ENCODE measurements at regions not wholly inside any gene's neighbourhood (a gene's known extent, or its start where the extent isn't known, plus 50 kb on each side); places are given as distances from the start of the nearest gene placed in this dataset.

DNA sequence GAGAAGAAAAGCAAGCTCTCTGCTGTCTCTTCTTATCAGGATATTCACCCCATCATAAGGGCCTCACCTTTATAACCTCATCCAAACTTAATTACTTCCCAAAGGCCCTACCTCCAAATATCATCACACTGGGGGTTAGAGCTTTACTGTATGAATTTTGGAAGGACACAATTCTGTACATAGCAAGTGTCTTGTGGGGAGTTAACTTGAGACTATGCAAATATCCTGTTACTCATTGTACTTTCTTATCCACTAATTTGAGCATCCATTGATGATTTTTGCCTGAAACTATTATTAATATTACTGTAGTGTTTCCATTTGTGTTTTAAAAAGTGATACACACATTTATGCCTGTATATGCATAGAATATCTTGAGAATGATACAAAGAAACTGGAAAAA is 129.1 kb upstream of the IVNS1ABP start:
- intact Hi-C loops (cut with micrococcal nuclease; ENCODE audit: unreplicated experiment): no loop called here
- no peak overlapping the region for H3K4me3 Mint-ChIP-seq (ENCODE audit: low read depth, unreplicated experiment)
- H3K27ac Mint-ChIP-seq (ENCODE audit: unreplicated experiment): no peak overlapping the region
- CTCF ChIA-PET: no interaction called here
- no peaks in the 10 kb centered on the region for H3K36me3 Mint-ChIP-seq (ENCODE audit: insufficient read depth, unreplicated experiment)
- TF ChIP-seq, protein P1, sequence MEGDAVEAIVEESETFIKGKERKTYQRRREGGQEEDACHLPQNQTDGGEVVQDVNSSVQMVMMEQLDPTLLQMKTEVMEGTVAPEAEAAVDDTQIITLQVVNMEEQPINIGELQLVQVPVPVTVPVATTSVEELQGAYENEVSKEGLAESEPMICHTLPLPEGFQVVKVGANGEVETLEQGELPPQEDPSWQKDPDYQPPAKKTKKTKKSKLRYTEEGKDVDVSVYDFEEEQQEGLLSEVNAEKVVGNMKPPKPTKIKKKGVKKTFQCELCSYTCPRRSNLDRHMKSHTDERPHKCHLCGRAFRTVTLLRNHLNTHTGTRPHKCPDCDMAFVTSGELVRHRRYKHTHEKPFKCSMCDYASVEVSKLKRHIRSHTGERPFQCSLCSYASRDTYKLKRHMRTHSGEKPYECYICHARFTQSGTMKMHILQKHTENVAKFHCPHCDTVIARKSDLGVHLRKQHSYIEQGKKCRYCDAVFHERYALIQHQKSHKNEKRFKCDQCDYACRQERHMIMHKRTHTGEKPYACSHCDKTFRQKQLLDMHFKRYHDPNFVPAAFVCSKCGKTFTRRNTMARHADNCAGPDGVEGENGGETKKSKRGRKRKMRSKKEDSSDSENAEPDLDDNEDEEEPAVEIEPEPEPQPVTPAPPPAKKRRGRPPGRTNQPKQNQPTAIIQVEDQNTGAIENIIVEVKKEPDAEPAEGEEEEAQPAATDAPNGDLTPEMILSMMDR (IDR thresholded peaks at IDR 0.05; ENCODE audit: unreplicated experiment): no peak
- no peaks in the 10 kb centered on the region for H3K4me1 Mint-ChIP-seq (ENCODE audit: low read depth, unreplicated experiment)
- no TSS peak for BruUV-seq (replicated peaks)
- no peaks in the 10 kb centered on the region for H3K27me3 Mint-ChIP-seq (ENCODE audit: unreplicated experiment)
- no peaks in the 10 kb centered on the region for H3K9me3 Mint-ChIP-seq (ENCODE audit: low read depth, unreplicated experiment)
- DNase-seq: no peak

DNA sequence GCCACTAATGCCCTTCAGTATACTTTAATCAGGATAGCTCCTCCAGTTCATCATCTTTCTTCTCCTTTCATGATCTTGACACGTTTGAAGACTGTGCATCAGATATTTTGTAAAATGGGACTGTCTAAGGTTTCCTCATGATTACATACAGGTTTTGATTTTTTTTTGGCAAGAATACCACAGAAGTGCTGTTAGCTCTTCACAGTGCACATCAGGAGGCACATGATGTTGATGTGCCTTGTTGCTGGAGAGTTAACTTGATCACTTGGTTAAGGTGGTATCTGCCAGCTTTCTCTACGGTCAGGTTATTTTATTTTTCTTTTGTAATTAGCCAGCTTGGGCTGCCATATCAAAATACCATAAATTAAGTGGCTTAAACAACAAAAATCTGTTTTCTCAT is 128.6 kb upstream of the IVNS1ABP start:
- intact Hi-C loops (cut with micrococcal nuclease; ENCODE audit: unreplicated experiment): no loop called here
- no peaks in the 10 kb centered on the region for H3K4me1 Mint-ChIP-seq (ENCODE audit: low read depth, unreplicated experiment)
- no peaks in the 10 kb centered on the region for H3K36me3 Mint-ChIP-seq (ENCODE audit: insufficient read depth, unreplicated experiment)
- no peak overlapping the region for H3K27ac Mint-ChIP-seq (ENCODE audit: unreplicated experiment)
- BruUV-seq (replicated peaks): no TSS peak
- no peaks in the 10 kb centered on the region for H3K9me3 Mint-ChIP-seq (ENCODE audit: low read depth, unreplicated experiment)
- CTCF ChIA-PET: no interaction called here
- TF ChIP-seq, protein P1 (IDR thresholded peaks at IDR 0.05; ENCODE audit: unreplicated experiment): no peak
- no peaks in the 10 kb centered on the region for H3K27me3 Mint-ChIP-seq (ENCODE audit: unreplicated experiment)
- no peak for DNase-seq
- H3K4me3 Mint-ChIP-seq (ENCODE audit: low read depth, unreplicated experiment): no peak overlapping the region

DNA sequence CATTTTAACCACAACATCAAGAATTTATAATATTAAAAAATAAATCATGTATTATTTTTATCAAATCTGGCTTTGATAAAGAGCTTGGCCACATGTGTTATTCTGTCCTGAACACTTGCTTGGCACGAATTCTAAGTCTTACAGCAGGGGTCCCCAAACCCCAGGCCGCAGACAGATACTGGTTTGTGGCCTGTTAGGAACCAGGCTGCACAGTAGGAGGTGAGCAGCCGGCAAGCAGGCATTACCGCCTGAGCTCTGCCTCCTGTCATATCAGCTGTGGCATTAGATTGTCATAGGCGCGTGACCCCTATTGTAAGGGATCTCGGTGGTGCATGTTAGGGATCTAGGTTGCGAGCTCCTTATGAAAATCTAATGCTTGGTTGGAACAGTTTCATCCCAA is 127.6 kb upstream of the IVNS1ABP start:
- CTCF ChIA-PET: interaction anchor here (0.7 kb wide), 1 partner anchor 29 kb away, joined by 4 read pairs; no protein-coding TSS in a partner anchor
- Mint-ChIP-seq H3K9me3 (ENCODE audit: low read depth, unreplicated experiment) (no peaks in the 10 kb centered on the region), H3K4me3 (ENCODE audit: low read depth, unreplicated experiment) (no peak overlapping the region), H3K4me1 (ENCODE audit: low read depth, unreplicated experiment) (no peaks in the 10 kb centered on the region), H3K27ac (ENCODE audit: unreplicated experiment) (no peak overlapping the region), H3K36me3 (ENCODE audit: insufficient read depth, unreplicated experiment) (no peaks in the 10 kb centered on the region), H3K27me3 (ENCODE audit: unreplicated experiment) (no peaks in the 10 kb centered on the region)
- intact Hi-C loops (cut with micrococcal nuclease; ENCODE audit: unreplicated experiment): loop anchor here (5.0 kb wide), 1 partner anchor 77 kb away; no protein-coding TSS in a partner anchor
- TF ChIP-seq, protein P1 (IDR thresholded peaks at IDR 0.05; ENCODE audit: unreplicated experiment): no peak
- DNase-seq: no peak
- BruUV-seq (replicated peaks): no TSS peak

DNA sequence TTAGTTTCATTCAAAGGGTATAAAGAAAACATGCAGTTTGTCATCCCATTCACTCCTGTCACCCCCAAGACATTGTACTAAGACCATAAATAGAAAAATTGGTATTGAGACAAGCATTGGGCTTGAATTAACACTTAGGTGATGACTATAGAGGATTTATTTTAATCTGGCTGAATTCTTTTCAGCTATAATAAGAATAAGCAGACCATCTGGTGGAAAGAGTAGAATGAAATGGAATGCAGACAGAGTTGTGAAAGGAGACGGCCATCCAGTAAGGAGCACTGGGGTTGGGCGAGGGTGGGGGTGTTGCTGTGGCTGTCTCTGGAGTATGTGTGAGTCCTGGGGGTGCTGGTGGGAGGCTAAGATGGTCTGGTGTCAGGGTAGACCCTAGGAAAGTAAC is 125.0 kb upstream of the IVNS1ABP start:
- CTCF ChIA-PET: interaction anchor here (0.6 kb wide), 1 partner anchor 57 kb away, joined by 4 read pairs; no protein-coding TSS in a partner anchor
- BruUV-seq (replicated peaks): no TSS peak
- intact Hi-C loops (cut with micrococcal nuclease; ENCODE audit: unreplicated experiment): loop anchor here (5.0 kb wide), 1 partner anchor 75 kb away; no protein-coding TSS in a partner anchor

More for the DNA sequence above, 125.0 kb upstream of the IVNS1ABP start:
- TF ChIP-seq, protein P1 (IDR thresholded peaks at IDR 0.05; ENCODE audit: unreplicated experiment): no peak
- no peaks in the 10 kb centered on the region for H3K9me3 Mint-ChIP-seq (ENCODE audit: low read depth, unreplicated experiment)
- no peak overlapping the region for H3K27ac Mint-ChIP-seq (ENCODE audit: unreplicated experiment)
- H3K36me3 Mint-ChIP-seq (ENCODE audit: insufficient read depth, unreplicated experiment): no peaks in the 10 kb centered on the region
- no peak overlapping the region for H3K4me3 Mint-ChIP-seq (ENCODE audit: low read depth, unreplicated experiment)
- DNase-seq: no peak
- H3K4me1 Mint-ChIP-seq (ENCODE audit: low read depth, unreplicated experiment): no peaks in the 10 kb centered on the region
- H3K27me3 Mint-ChIP-seq (ENCODE audit: unreplicated experiment): no peaks in the 10 kb centered on the region
